A673 (cell line): ENCODE measurements at regions not wholly inside any gene's neighbourhood (a gene's known extent, or its start where the extent isn't known, plus 50 kb on each side); places are given as distances from the start of the nearest gene placed in this dataset.

Experiments
- EZH2 ChIP-seq: fragments of 200-600 bp; sonication (generic); IDR thresholded peaks from 2 replicates; pipeline ENCODE4 v1.6.1; 2017; ENCODE audit warnings: borderline replicate concordance, low read depth, mild to moderate bottlenecking, mixed read lengths, antibody characterized with exemption, low read length; ENCODE audit not compliant: poor library complexity, severe bottlenecking
- TF ChIP-seq, protein P1 (sequence below): fragments of 300-800, 200-600 bp; sonication (generic); conservative IDR thresholded peaks from 2 replicates; pipeline ENCODE4 v1.5.1; 2017; ENCODE audit warnings: low read depth, mild to moderate bottlenecking, antibody characterized with exemption, low read length, moderate library complexity, mixed read lengths

DNA sequence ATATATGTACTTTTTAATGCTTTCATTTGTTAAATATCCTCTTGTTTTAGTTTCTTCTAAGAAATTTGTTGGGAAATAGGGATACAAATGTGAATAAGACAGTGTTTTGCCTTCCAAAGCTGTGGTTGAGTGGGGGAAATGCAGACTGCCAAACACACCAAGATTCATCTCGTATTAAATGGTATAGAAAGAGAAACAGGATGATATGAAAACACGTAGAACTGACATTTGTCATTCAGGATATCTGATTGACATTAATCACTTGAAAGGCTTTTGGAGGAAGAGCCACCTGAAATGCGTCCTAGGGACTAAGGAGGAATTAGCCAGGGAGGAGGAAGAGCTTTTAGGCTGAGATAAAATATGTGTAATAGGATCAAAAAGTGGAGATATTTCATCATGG, 287.4 kb upstream of the SEMA3C start:
- TF ChIP-seq, protein P1, sequence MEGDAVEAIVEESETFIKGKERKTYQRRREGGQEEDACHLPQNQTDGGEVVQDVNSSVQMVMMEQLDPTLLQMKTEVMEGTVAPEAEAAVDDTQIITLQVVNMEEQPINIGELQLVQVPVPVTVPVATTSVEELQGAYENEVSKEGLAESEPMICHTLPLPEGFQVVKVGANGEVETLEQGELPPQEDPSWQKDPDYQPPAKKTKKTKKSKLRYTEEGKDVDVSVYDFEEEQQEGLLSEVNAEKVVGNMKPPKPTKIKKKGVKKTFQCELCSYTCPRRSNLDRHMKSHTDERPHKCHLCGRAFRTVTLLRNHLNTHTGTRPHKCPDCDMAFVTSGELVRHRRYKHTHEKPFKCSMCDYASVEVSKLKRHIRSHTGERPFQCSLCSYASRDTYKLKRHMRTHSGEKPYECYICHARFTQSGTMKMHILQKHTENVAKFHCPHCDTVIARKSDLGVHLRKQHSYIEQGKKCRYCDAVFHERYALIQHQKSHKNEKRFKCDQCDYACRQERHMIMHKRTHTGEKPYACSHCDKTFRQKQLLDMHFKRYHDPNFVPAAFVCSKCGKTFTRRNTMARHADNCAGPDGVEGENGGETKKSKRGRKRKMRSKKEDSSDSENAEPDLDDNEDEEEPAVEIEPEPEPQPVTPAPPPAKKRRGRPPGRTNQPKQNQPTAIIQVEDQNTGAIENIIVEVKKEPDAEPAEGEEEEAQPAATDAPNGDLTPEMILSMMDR: no peak
- TF ChIP-seq EZH2: no peak
